Adrenal gland (tissue), 5 donors: ENCODE measurements at regions not wholly inside any gene's neighbourhood (a gene's known extent, or its start where the extent isn't known, plus 50 kb on each side); places are given as distances from the start of the nearest gene placed in this dataset.

ENCODE experiments used
- CTCF ChIP-seq, 6 experiments: fragments of 450-650 bp in 4 of 6; fragments of 200-600 bp in 2 of 6; sonication (generic) in 1 of 6; IDR thresholded peaks; 1 replicate in 5 of 6; 2 replicates in 1 of 6; pipeline versions ENCODE4 v1.5.1 to v1.8.0; 2016 to 2021; ENCODE audit warnings: antibody characterized with exemption in 6 of 6, mild to moderate bottlenecking in 2 of 6, moderate library complexity in 1 of 6
- POLR2A ChIP-seq, 2 donors: fragments of 450-650 bp; IDR thresholded peaks; one replicate each; pipeline ENCODE4 v1.6.1; 2017; ENCODE audit warnings: antibody characterized with exemption in 2 of 2, mild to moderate bottlenecking in 2 of 2, moderate library complexity in 1 of 2
- donor health status: DM: no; HTN: no; CAD: no.

DNA sequence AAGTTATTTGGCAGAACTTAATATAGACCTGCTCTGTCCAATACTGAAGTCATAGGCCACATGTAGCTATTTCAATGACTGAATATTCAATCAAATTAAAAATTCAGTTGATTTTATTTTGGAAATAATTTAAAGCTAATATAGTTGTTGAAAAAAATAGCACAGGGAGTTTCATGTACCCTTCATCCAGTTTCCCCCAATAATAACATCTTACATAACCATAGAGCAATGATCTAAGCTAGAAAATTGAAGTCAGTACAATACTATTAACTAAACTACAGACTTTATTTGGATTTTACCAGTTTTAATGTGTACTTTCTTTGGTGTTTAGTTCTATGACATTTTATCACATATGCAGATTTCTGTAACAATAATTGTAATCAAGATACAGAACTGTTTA lies 212.2 kb upstream of the HDDC2 start:
- no peak for TF ChIP-seq CTCF (IDR thresholded peaks at IDR 0.05)
- TF ChIP-seq POLR2A (IDR thresholded peaks at IDR 0.05), result no peak
